Uterus (tissue), 2 donors: ENCODE measurements at regions not wholly inside any gene's neighbourhood (a gene's known extent, or its start where the extent isn't known, plus 50 kb on each side); places are given as distances from the start of the nearest gene placed in this dataset.

Experiments used
- POLR2A ChIP-seq, 2 donors: fragments of 450-650 bp; IDR thresholded peaks; one replicate each; pipeline ENCODE4 v1.6.1; 2016; ENCODE audit warnings: antibody characterized with exemption in 2 of 2, mild to moderate bottlenecking in 1 of 2, moderate library complexity in 1 of 2
- TF ChIP-seq, protein P1 (sequence below), 4 experiments: fragments of 200-600 bp in 2 of 4; fragments of 450-650 bp in 2 of 4; sonication (generic) in 2 of 4; IDR thresholded peaks; one replicate each; pipeline ENCODE4 v1.5.1; 2016 to 2019; ENCODE audit warnings: antibody characterized with exemption in 4 of 4, mild to moderate bottlenecking in 2 of 4, moderate library complexity in 1 of 4

DNA sequence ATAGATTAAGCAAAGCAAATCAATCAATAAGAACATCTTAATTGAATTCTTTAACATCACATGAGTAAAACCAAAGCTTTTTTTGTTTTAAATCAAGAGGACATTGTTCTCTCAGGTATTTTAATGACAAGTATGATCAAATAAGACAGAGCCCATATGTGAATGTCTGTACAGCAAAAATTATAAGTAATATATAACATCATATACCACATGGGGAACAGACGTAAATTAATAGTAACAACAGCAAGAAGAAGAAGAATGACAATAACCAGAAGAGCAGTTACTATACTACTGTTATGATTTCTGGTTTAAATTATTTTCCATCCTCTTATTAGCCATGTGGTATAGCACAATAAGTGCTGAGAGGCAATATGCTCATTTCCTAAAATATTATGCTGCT lies 335.5 kb downstream of the ADAMTS20 start:
- TF ChIP-seq, protein P1, sequence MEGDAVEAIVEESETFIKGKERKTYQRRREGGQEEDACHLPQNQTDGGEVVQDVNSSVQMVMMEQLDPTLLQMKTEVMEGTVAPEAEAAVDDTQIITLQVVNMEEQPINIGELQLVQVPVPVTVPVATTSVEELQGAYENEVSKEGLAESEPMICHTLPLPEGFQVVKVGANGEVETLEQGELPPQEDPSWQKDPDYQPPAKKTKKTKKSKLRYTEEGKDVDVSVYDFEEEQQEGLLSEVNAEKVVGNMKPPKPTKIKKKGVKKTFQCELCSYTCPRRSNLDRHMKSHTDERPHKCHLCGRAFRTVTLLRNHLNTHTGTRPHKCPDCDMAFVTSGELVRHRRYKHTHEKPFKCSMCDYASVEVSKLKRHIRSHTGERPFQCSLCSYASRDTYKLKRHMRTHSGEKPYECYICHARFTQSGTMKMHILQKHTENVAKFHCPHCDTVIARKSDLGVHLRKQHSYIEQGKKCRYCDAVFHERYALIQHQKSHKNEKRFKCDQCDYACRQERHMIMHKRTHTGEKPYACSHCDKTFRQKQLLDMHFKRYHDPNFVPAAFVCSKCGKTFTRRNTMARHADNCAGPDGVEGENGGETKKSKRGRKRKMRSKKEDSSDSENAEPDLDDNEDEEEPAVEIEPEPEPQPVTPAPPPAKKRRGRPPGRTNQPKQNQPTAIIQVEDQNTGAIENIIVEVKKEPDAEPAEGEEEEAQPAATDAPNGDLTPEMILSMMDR (IDR thresholded peaks at IDR 0.05), result no peak
- no peak for TF ChIP-seq POLR2A (IDR thresholded peaks at IDR 0.05)
